ENCODE measurements at regions not wholly inside any gene's neighbourhood (a gene's known extent, or its start where the extent isn't known, plus 50 kb on each side); places are given as distances from the start of the nearest gene placed in this dataset.

DNA sequence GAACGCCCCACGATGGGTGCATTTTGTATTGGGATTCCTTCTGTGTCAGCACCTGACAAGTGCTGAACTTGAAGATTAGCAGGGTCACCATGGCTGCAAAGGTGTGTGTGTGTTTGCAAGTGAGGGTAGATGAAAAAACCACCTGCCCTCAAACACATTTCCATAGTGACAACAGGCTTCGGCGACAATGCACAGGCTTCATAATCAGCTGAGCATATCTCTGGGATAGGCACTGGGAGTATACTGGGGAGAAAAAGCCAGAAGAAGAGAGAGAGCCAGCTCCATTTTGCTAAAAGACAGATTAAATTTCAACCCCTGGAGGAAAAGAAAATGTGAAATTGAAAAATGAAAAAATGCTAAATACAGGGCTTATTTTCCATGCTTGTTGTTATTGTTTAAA is 656.1 kb downstream of the INHBA start:
- TF ChIP-seq, protein P1, sequence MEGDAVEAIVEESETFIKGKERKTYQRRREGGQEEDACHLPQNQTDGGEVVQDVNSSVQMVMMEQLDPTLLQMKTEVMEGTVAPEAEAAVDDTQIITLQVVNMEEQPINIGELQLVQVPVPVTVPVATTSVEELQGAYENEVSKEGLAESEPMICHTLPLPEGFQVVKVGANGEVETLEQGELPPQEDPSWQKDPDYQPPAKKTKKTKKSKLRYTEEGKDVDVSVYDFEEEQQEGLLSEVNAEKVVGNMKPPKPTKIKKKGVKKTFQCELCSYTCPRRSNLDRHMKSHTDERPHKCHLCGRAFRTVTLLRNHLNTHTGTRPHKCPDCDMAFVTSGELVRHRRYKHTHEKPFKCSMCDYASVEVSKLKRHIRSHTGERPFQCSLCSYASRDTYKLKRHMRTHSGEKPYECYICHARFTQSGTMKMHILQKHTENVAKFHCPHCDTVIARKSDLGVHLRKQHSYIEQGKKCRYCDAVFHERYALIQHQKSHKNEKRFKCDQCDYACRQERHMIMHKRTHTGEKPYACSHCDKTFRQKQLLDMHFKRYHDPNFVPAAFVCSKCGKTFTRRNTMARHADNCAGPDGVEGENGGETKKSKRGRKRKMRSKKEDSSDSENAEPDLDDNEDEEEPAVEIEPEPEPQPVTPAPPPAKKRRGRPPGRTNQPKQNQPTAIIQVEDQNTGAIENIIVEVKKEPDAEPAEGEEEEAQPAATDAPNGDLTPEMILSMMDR (conservative IDR thresholded peaks at IDR 0.05; ENCODE audit: low read length): no peak
- TF ChIP-seq EZH2phosphoT487 (IDR thresholded peaks at IDR 0.05; ENCODE audit: borderline replicate concordance): no peak
